ENCODE measurements at regions not wholly inside any gene's neighbourhood (a gene's known extent, or its start where the extent isn't known, plus 50 kb on each side); places are given as distances from the start of the nearest gene placed in this dataset.

- TF ChIP-seq CTCF (IDR thresholded peaks at IDR 0.05) (no peak), POLR2AphosphoS5 (IDR thresholded peaks at IDR 0.05; ENCODE audit: insufficient read depth in 1 of 2, low read depth in 1 of 2) (no peak), POLR2A (IDR thresholded peaks at IDR 0.05) (no peak)
Observed at GRCh38 chr7:116403265-116403664, 96.3 kb upstream of the CAV2 start.
